Endothelial cell of umbilical vein (primary cell): ENCODE measurements at regions not wholly inside any gene's neighbourhood (a gene's known extent, or its start where the extent isn't known, plus 50 kb on each side); places are given as distances from the start of the nearest gene placed in this dataset.

ENCODE experiments used
- BruUV-seq: library from RNA; stranded (reverse); fragments of 400-500 nt; replicated peaks from 2 replicates; lab custom pipeline; 2021; lab: Mats Ljungman, UMichigan
- CTCF ChIA-PET: fragments of 300-600, 350-600 bp; sonication (Branson Sonifier 250); formaldehyde crosslinking; loops from one replicate; lab custom pipeline; 2021; ENCODE audit warnings: antibody characterized with exemption, inconsistent platforms; lab: Charles Lee
- POLR2A ChIA-PET: fragments of 300-600, 350-600 bp; sonication (Branson Sonifier 250); formaldehyde crosslinking; loops from one replicate; lab custom pipeline; 2021; ENCODE audit warnings: antibody characterized with exemption, inconsistent platforms; lab: Charles Lee
- DNase-seq: peaks from one replicate; pipeline ENCODE4 v3.0.0-alpha.2; 2011; ENCODE audit warnings: low read depth, low spot score
- FAIRE-seq: peaks from 2 replicates; lab custom pipeline; 2011; peaks lifted over from hg19 to GRCh38; lab: Jason Lieb, UNC
- H2AFZ ChIP-seq: 2 replicates; pipeline ENCODE4 v1.6.0; 2012; ENCODE audit warnings: low read depth, low read length, control low read depth, inconsistent platforms
- H3K27ac ChIP-seq: 2 replicates; pipeline ENCODE4 v1.5.1; 2011; ENCODE audit warnings: low read depth, mild to moderate bottlenecking, control low read depth, low read length, moderate library complexity; ENCODE audit not compliant: insufficient read depth
- H3K27me3 ChIP-seq, 2 experiments: 2 replicates each; pipeline versions ENCODE4 v1.6.0 to v1.6.1; 2011; ENCODE audit warnings: low read length in 2 of 2, mixed read lengths in 1 of 2; ENCODE audit not compliant: control insufficient read depth in 2 of 2, insufficient read depth in 2 of 2
- H3K36me3 ChIP-seq, 2 experiments: 2 replicates in 1 of 2; 3 replicates in 1 of 2; pipeline ENCODE4 v1.5.1; 2011; ENCODE audit warnings: low read length in 2 of 2, mild to moderate bottlenecking in 1 of 2, moderate library complexity in 1 of 2; ENCODE audit not compliant: control insufficient read depth in 2 of 2, insufficient read depth in 2 of 2; ENCODE audit errors: extremely low read depth in 1 of 2
- H3K4me1 ChIP-seq: 3 replicates; pipeline ENCODE4 v1.5.1; 2011; ENCODE audit warnings: mild to moderate bottlenecking, low read length; ENCODE audit not compliant: control insufficient read depth, insufficient read depth; ENCODE audit errors: extremely low read depth
- H3K4me2 ChIP-seq: 2 replicates; pipeline ENCODE4 v1.6.1; 2011; ENCODE audit warnings: low read length, control low read depth, mixed read lengths; ENCODE audit not compliant: insufficient read depth
- H3K4me3 ChIP-seq, 3 experiments: fragments of 200-600 bp in 1 of 3; sonication (generic), shearing (Covaris generic) in 1 of 3; replicated peaks in 1 of 3; 2 replicates each; pipeline ENCODE4 v1.5.1; 2011 to 2016; ENCODE audit warnings: control low read depth in 3 of 3, low read length in 3 of 3, mild to moderate bottlenecking in 2 of 3, inconsistent platforms in 1 of 3, low read depth in 1 of 3, moderate library complexity in 1 of 3; ENCODE audit not compliant: insufficient read depth in 1 of 3
- H3K79me2 ChIP-seq: 2 replicates; pipeline ENCODE4 v1.6.0; 2012; ENCODE audit warnings: low read length, inconsistent platforms; ENCODE audit not compliant: control insufficient read depth, insufficient read depth
- H3K9ac ChIP-seq: replicated peaks from 2 replicates; pipeline ENCODE3; 2011; ENCODE audit warnings: low read length, control low read depth; ENCODE audit not compliant: insufficient read depth; ENCODE audit errors: extremely low read depth
- H3K9me1 ChIP-seq: replicated peaks from 3 replicates; pipeline ENCODE4 v1.6.0; 2011; ENCODE audit warnings: mild to moderate bottlenecking, low read length; ENCODE audit not compliant: control insufficient read depth, insufficient read depth; ENCODE audit errors: extremely low read depth
- H3K9me3 ChIP-seq: replicated peaks from 2 replicates; pipeline ENCODE4 v1.5.1; 2012; ENCODE audit warnings: low read length, inconsistent platforms; ENCODE audit not compliant: control insufficient read depth, insufficient read depth
- H4K20me1 ChIP-seq: replicated peaks from 2 replicates; pipeline ENCODE3; 2011; ENCODE audit warnings: mild to moderate bottlenecking, low read length; ENCODE audit not compliant: control insufficient read depth, insufficient read depth; ENCODE audit errors: extremely low read depth
- EZH2 ChIP-seq: IDR thresholded peaks from 2 replicates; pipeline ENCODE4 v1.6.1; 2012; ENCODE audit warnings: borderline replicate concordance, low read depth, mild to moderate bottlenecking, moderate library complexity, low read length, inconsistent platforms; ENCODE audit not compliant: severe bottlenecking
- FOS ChIP-seq: IDR thresholded peaks from 2 replicates; pipeline ENCODE4 v1.6.1; 2011; ENCODE audit warnings: mild to moderate bottlenecking, low read length, moderate library complexity, borderline replicate concordance; ENCODE audit not compliant: insufficient read depth
- GATA2 ChIP-seq: IDR thresholded peaks from 2 replicates; pipeline ENCODE4 v1.7.0; 2011; ENCODE audit warnings: low read depth, mild to moderate bottlenecking, moderate library complexity, mixed read lengths, low read length; ENCODE audit not compliant: insufficient read length, insufficient read depth
- JUN ChIP-seq: IDR thresholded peaks from 2 replicates; pipeline ENCODE4 v1.6.1; 2011; ENCODE audit warnings: borderline replicate concordance, low read depth; ENCODE audit not compliant: insufficient read length, insufficient read depth
- MYC ChIP-seq: IDR thresholded peaks from one replicate; pipeline ENCODE4 v1.6.1; 2011; ENCODE audit warnings: mild to moderate bottlenecking, low read depth, low read length
- POLR2A ChIP-seq: IDR thresholded peaks from 2 replicates; pipeline ENCODE4 v1.6.1; 2012; ENCODE audit warnings: low read depth, mild to moderate bottlenecking, control low read depth, low read length
- POLR2AphosphoS5 ChIP-seq: IDR thresholded peaks from 2 replicates; pipeline ENCODE4 v1.6.1; 2012; ENCODE audit warnings: low read depth, mild to moderate bottlenecking, control low read depth, low read length, moderate library complexity; ENCODE audit not compliant: insufficient read depth
- dilution Hi-C: fragments of 300-500 bp; cut with MboI; formaldehyde crosslinking; loops from one replicate; pipeline ENCODE4 v1.15.0; 2019; ENCODE audit warnings: low sequenced_read_pairs; ENCODE audit not compliant: extremely low pct_ligation_motif_present
- intact Hi-C: fragments of 100-400 bp; cut with micrococcal nuclease; formaldehyde crosslinking; loops from one replicate; pipeline ENCODE4 v1.10.0; 2022
- TF ChIP-seq, protein P1 (sequence below): IDR thresholded peaks from 2 replicates; pipeline ENCODE4 v1.6.1; 2011; ENCODE audit not compliant: insufficient read depth, insufficient read length
- TF ChIP-seq, protein P2 (sequence below), 2 donors: IDR thresholded peaks; 1 replicate in 1 of 2; 2 replicates in 1 of 2; pipeline ENCODE4 v1.5.1; 2011; ENCODE audit warnings: low read length in 2 of 2, mild to moderate bottlenecking in 2 of 2, moderate library complexity in 2 of 2, control low read depth in 1 of 2, inconsistent platforms in 1 of 2, low read depth in 1 of 2; ENCODE audit not compliant: insufficient read depth in 1 of 2; ENCODE audit errors: extremely low read depth in 1 of 2

DNA sequence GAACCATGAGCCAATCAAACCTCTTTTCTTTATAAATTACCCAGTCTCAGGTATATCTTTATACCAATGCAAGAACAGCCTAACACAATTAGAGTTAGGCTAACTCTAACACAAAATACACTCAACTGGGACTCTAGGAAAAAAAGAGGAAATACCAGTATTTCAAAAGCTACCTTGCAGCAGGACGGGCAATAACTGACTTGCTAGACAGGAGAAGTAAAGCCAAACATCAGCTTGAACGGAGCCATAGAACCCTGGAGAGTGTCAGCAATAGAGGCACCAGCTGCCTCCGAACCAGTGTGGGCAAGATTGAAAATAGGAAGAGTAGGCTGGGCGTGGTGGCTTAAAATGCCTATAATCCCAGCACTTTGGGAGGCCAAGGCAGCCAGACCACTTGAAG is 162.0 kb upstream of the SOX4 start:
- H3K9ac ChIP-seq: no peak overlapping the region
- no peaks in the 10 kb centered on the region for H3K36me3 ChIP-seq
- no peak overlapping the region for H3K4me2 ChIP-seq
- intact Hi-C loops (no loop called here), dilution Hi-C loops (no loop called here)
- POLR2A ChIA-PET: interaction anchor here (0.6 kb wide), 1 partner anchor 883 kb away, joined by 3 read pairs; no protein-coding TSS in a partner anchor
- H3K27me3 ChIP-seq: no peaks in the 10 kb centered on the region
- no peaks in the 10 kb centered on the region for H3K79me2 ChIP-seq
- no peak overlapping the region for H2AFZ ChIP-seq
- no TSS peak for BruUV-seq
- no peaks in the 10 kb centered on the region for H3K9me1 ChIP-seq
- no peaks in the 10 kb centered on the region for H4K20me1 ChIP-seq
- DNase-seq (no peak), FAIRE-seq (no peak)
- CTCF ChIA-PET: no interaction called here
- TF ChIP-seq POLR2A (no peak), MYC (no peak), JUN (no peak), GATA2 (no peak), FOS (no peak), POLR2AphosphoS5 (no peak)
- H3K27ac ChIP-seq: no peak overlapping the region
- H3K4me3 ChIP-seq: no peak overlapping the region
- H3K4me1 ChIP-seq: no peaks in the 10 kb centered on the region
- H3K9me3 ChIP-seq: no peaks in the 10 kb centered on the region

DNA sequence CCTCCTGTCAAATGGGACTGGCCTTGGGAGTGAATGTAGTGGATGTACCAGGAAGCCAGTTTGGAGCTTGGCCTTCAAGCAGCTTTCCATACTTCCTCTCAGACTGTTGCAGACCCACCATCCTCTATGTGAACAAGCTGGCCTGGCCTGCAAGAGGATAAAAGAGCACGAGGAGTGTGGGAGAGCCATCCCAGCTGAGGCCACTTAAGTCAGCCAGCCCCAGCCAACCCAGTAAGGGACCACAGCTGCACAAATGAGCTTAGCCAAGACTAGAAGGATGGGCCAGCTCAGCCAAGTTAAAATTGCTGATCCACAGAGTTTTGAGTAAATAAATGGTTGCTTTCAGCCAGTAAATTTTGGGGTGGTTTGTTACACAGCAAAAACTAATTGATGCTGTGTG is 156.9 kb upstream of the SOX4 start:
- CTCF ChIA-PET: no interaction called here
- dilution Hi-C loops: no loop called here
- POLR2A ChIA-PET: no interaction called here

More for the DNA sequence above, 156.9 kb upstream of the SOX4 start:
- FAIRE-seq: no peak
- no TSS peak for BruUV-seq
- H4K20me1 ChIP-seq: no peaks in the 10 kb centered on the region
- no peak for DNase-seq
- H3K4me2 ChIP-seq: no peak overlapping the region
- H3K79me2 ChIP-seq: no peaks in the 10 kb centered on the region
- no peaks in the 10 kb centered on the region for H3K9me3 ChIP-seq
- no peak overlapping the region for H3K9ac ChIP-seq
- intact Hi-C loops: no loop called here
- TF ChIP-seq EZH2 (no peak), FOS (no peak), POLR2AphosphoS5 (no peak), POLR2A (no peak)
- TF ChIP-seq, protein P1, sequence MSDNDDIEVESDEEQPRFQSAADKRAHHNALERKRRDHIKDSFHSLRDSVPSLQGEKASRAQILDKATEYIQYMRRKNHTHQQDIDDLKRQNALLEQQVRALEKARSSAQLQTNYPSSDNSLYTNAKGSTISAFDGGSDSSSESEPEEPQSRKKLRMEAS: no peak
- TF ChIP-seq, protein P2, sequence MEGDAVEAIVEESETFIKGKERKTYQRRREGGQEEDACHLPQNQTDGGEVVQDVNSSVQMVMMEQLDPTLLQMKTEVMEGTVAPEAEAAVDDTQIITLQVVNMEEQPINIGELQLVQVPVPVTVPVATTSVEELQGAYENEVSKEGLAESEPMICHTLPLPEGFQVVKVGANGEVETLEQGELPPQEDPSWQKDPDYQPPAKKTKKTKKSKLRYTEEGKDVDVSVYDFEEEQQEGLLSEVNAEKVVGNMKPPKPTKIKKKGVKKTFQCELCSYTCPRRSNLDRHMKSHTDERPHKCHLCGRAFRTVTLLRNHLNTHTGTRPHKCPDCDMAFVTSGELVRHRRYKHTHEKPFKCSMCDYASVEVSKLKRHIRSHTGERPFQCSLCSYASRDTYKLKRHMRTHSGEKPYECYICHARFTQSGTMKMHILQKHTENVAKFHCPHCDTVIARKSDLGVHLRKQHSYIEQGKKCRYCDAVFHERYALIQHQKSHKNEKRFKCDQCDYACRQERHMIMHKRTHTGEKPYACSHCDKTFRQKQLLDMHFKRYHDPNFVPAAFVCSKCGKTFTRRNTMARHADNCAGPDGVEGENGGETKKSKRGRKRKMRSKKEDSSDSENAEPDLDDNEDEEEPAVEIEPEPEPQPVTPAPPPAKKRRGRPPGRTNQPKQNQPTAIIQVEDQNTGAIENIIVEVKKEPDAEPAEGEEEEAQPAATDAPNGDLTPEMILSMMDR (IDR thresholded peaks at IDR 0.05; ENCODE audit: extremely low read depth in 1 of 2, insufficient read depth in 1 of 2, low read depth in 1 of 2, low read length in 2 of 2): no peak
- no peak overlapping the region for H3K27ac ChIP-seq
- no peak overlapping the region for H3K4me3 ChIP-seq
- no peaks in the 10 kb centered on the region for H3K36me3 ChIP-seq
- no peaks in the 10 kb centered on the region for H3K4me1 ChIP-seq
- no peak overlapping the region for H2AFZ ChIP-seq
- no peaks in the 10 kb centered on the region for H3K9me1 ChIP-seq
- no peaks in the 10 kb centered on the region for H3K27me3 ChIP-seq
